ENCODE measurements at regions not wholly inside any gene's neighbourhood (a gene's known extent, or its start where the extent isn't known, plus 50 kb on each side); places are given as distances from the start of the nearest gene placed in this dataset.
"Not testable (repeated sequence)": the region's sequence is repeated elsewhere in the genome, so short reads cannot be mapped to it uniquely, and the experiment has no call there.

- no peak for DNase-seq
Measured at GRCh38 chr3:73855813-73856212, 231.1 kb upstream of the PDZRN3 start.

GRCh38 chr3:73848173-73848906 lies 223.6 kb upstream of the PDZRN3 start:
- peak; percentile 41 for DNase-seq

DNA sequence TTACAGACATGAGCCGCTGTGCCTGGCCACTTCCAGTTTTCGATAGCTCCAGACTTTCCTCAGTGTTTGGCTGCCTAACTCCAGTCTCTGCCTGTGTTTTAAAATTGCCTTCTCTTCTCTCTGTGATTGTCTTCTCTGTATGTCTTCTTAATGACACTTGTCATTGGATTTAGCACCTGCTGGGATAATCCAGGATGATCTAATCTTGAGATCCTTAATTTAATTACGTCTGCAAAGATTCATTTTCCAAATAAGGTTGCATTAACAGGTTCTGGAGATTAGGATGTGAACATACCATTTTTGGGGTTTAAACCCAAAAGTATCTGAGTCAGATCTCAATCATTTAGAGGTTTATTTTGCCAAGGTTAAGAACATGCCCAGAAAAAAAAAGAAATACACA lies 222.2 kb upstream of the PDZRN3 start:
- no peak for DNase-seq

DNA sequence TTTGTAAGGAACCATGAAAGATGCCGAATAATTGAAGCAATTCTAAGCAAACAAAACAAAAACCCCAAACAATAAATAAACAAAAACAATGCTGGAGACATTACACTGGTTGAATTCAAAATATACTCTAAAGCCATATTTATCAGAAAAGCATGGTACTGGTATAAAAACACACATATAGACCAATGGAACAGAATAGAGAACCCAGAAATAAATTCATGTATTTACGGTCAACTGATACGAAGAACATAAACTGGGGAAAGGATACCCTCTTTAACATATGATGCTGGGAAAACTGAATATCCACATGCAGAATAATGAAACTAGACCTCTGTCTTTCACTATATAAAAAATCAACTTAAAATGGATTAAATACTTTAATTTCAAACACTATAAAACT lies 214.3 kb upstream of the PDZRN3 start:
- DNase-seq: no peak

- DNase-seq: no peak
Measured at GRCh38 chr3:73835945-73836344, 211.2 kb upstream of the PDZRN3 start.

GRCh38 chr3:73832426-73832825 lies 207.7 kb upstream of the PDZRN3 start:
- DNase-seq: no peak

DNA sequence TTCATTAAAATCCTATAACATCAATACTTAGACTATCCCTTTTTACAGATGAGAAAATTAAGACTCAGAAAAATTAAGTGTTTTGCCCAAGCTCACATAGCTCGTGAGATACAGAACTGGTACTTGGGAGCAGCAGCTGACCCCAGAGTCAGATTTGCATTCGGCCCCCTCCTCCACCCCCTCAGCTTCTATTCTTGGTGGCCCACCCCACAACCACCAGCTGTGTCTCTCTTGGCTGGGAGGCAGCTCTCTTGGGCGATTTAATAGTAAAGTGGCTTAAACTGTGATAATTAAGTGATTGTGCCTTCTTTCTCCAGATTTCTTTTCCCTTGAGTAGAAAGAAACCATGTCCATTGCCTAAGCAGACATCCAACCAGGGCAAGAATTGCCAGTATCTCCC lies 203.6 kb upstream of the PDZRN3 start:
- no peak for DNase-seq

DNA sequence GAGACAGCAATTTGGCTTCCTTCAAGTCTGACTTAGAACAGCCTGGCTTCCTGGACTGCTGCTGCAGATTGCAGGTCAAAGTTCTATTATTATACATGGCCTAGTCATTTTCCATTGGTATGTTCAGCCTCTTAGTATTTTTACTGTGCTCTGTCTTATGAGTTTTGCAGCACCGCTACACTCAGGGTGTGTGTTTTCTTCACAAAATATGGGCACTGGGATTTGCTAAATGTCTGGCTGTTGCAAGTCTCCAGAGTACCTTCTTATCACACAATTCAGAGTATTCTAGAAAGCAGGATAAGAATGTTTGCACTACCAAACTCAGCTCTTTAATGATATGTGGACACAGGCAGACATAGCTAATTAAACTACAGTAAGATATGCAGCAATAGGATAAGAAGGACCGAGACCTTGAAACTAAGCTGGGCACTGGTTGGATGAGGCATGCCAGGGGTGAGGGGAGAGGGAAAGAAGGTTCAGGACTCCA lies 203.0 kb upstream of the PDZRN3 start:
- DNase-seq: no peak

DNA sequence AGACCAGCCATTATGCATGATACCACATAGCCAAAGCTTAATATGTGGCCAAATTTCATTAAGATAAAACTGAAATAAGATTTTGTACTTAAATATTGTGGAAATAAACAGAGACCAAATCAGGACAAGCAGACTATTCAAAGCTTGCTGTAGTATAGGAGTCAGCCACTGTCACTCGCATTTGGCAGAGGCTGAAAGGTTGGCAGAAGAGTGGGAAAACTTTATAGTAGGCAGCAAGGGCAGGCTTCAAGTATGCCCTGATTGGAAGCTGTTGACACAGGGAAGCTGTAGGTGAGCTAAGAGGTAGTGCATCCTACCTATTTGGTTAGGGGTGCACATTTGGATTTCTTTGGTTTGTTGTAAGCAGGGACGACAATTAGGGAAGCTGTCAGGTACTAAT lies 202.5 kb upstream of the PDZRN3 start:
- DNase-seq: no peak

DNA sequence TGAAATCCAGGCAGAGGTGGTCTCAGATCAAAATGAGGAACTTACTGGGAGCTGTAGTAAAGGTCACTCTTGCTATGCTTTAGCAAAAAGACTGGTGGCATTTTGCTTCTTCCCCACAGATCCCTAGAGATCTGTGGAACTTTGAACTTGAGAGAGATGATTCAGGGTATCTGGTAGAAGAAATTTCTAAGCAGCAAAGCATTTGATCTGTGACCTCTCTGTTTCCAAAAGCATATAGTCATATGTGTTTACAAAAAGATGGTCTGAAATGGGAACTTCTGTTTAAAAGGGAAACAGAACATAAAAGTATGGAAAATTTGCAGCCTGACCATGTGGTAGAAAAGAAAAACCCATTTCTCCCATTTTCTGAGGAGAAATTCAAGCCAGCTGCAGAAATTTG lies 196.2 kb upstream of the PDZRN3 start:
- not testable (repeated sequence) for DNase-seq

- DNase-seq: no peak
Measured at GRCh38 chr3:73820431-73820830, 195.7 kb upstream of the PDZRN3 start.

- DNase-seq: no peak
Measured at GRCh38 chr3:73815966-73816365, 191.2 kb upstream of the PDZRN3 start.

- DNase-seq: no peak
Measured at GRCh38 chr3:73813692-73814292, 189.1 kb upstream of the PDZRN3 start.

GRCh38 chr3:73813291-73813690 lies 188.6 kb upstream of the PDZRN3 start:
- DNase-seq: peak; percentile 75

DNA sequence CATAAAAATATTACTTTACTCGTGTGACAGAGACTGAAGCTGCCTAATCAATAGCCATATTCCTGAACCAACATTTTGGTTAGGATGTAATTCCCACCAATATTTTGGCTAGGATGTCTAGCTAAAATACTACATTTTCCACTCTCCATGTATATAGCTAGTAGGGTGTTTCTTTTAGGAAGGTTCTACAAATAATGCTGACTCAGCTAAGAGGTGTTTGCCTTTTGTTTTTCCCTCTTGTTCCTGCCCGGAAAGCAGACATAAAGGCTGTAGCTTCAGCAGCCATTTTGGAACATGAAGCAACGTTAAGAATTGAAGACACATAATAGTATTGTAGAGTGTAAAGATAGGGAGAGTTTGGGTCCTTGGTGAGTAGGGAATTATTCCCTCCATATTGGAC lies 187.3 kb upstream of the PDZRN3 start:
- DNase-seq: no peak

DNA sequence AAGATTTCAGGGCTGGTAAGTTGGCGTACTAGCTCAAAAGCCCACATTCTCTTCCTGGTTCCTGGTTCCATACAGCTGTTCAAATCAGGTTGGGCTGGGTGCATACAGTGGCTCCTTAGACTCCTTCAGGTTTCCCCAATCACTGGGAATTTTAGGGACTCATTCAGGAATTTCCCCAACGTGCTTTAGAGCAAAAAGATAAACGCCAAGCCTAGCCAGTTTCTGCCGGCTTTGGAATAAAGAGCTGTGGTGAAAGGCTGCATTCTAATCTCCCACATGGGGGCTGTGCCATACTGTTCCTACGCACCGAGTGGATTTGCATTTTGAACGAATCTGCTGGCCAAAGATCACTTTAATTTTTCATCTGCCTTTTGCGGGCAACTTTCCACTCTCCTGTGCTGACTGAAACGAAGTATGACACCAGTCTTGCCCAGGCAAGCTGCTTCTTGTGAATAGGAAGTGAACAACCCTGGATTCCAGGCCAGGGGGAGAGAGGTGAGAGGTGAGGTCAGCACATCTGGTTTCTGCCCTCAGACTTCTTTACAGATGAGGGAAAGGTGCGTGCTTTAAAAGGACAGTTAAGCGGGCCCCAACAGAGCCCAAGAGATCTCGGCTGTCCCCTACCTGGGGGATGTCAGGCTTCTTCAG lies 184.2 kb upstream of the PDZRN3 start:
- DNase-seq: no peak

DNA sequence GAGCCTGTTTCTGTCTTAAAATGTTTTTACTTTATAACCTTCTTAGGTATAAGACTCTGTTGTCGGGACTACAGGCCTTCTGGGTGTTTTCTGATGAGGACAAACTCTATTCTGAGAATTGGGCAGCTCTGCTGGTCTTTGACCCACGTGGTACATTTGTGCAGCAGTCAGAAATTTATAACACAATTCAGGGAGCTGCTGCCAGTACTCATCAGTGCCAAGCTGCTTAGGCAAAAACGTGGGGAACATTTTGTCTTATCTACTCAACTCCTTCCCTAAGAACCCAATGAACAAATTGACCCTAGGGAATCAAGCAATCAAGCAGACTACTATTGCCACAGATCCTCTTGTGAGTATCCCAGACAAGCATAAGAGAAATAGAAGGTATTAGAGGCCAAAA lies 180.7 kb upstream of the PDZRN3 start:
- no peak for DNase-seq

DNA sequence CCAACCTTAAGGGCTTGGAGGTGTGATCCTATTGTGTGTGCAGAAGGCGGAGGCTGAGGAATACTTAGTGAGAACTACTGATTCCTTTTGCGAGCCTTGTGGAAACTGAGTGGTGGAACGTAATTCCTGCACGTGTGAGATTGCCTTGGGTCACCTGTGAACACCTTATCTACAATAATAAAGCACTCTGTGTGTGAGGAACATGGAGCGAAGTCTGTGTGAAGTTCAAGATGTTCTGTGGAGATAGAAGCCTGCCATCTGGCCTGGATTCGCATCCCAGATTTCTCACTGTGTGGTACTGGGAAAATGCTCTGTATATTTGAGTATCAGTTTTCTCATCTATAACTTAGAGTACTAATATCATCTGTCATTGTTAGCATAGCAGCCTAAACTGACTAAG lies 179.5 kb upstream of the PDZRN3 start:
- DNase-seq: no peak

- DNase-seq: no peak
Measured at GRCh38 chr3:73801444-73801843, 176.7 kb upstream of the PDZRN3 start.

GRCh38 chr3:73797311-73797710 lies 172.6 kb upstream of the PDZRN3 start:
- no peak for DNase-seq

DNA sequence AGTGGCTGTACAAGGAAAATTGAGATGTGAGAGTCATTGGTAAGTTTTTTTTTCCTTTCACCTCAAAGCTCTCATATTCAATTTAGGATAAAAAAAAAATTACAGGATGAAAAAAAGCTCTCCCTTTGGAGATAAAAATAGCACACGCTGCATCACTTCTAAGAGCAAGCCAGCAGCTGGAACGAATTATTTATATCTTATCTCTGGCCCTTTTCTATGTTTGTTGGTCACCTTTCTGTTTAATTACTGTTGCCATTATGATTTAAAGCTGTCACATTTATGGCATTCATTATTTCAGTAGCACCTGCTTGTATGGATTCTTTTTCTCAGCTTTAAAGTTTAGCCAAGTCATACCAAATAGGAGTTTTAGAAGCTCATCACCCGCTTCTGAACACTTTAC lies 171.6 kb upstream of the PDZRN3 start:
- DNase-seq: no peak

- DNase-seq: no peak
Measured at GRCh38 chr3:73791356-73791755, 166.6 kb upstream of the PDZRN3 start.

DNA sequence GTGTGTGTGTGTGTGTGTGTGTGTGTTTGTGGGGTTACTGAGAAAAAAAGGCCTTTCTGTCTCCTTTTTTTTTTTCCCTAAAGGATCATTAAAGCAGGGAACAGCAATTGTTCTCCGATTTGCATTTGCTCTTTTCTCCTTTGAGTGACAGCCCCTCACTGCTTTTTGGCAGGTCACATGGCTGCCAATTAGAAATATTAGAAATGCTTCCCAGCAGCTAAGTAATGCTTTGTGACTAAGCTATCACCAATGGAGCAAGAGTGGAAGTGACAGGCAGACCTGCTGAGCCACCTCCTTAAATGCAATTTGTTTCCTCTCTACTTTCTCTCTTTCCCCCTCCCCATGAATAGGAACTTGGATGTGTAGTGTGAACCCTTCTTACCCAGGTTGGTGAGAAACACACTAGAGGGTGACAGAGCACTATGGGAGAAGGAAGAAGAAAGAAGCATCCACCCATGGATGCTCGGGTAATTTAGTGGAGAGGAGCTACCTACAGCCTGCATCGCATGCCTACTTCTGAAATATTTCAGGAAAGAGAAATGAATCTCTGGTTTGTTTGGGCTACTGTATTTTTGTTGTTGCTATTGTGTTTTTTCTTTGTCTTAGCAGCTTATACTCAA lies 165.2 kb upstream of the PDZRN3 start:
- no peak for DNase-seq

All from skin of body (tissue), 1 donor.